ENCODE measurements at regions not wholly inside any gene's neighbourhood (a gene's known extent, or its start where the extent isn't known, plus 50 kb on each side); places are given as distances from the start of the nearest gene placed in this dataset.

DNA sequence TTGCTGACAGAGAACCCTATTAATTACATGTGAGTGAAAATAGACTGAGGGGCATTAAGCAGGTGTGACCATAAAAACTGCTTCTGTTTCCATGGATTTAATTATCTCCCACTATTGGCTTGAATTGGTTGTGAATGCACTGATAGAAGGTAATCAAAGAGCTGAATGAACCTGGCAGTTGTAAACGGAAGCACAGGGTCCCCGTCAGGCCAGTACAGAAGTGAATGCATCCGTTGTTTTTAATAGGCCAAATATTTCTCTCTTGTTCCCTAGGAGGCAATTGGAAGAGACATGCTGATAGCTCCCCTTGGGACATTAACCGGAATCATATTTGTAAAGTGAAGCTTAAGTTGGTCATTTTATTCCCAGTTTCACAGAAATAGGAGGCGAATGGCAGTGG lies 147.0 kb downstream of the CAVIN4 start:
- Mint-ChIP-seq H3K27ac (no peak overlapping the region), H3K9me3 (no peaks in the 10 kb centered on the region), H3K27me3 (ENCODE audit: low read depth) (no peaks in the 10 kb centered on the region), H3K4me1 (peaks cover 5% of the 10 kb centered on the region), H3K36me3 (no peaks in the 10 kb centered on the region), H3K4me3 (no peak overlapping the region)
- POLR2A ChIA-PET = no interaction called here
- ATAC-seq = no peak
- CTCF ChIA-PET = interaction anchor here (1.7 kb wide), 1 partner anchor 587 kb away, joined by 4 read pairs; no protein-coding TSS in a partner anchor
- DNase-seq (ENCODE audit: low spot score) = no peak
- TF ChIP-seq AR (CRISPR knock-in tag; IDR thresholded peaks at IDR 0.05) = no peak
- TF ChIP-seq, protein P1, sequence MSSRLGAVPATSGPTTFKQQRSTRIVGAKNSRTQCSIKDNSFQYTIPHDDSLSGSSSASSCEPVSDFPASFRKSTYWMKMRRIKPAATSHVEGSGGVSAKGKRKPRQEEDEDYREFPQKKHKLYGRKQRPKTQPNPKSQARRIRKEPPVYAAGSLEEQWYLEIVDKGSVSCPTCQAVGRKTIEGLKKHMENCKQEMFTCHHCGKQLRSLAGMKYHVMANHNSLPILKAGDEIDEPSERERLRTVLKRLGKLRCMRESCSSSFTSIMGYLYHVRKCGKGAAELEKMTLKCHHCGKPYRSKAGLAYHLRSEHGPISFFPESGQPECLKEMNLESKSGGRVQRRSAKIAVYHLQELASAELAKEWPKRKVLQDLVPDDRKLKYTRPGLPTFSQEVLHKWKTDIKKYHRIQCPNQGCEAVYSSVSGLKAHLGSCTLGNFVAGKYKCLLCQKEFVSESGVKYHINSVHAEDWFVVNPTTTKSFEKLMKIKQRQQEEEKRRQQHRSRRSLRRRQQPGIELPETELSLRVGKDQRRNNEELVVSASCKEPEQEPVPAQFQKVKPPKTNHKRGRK (CRISPR knock-in tag; IDR thresholded peaks at IDR 0.05; ENCODE audit: borderline replicate concordance) = no peak
- TF ChIP-seq NR3C1 (CRISPR knock-in tag; conservative IDR thresholded peaks at IDR 0.05; ENCODE audit: low read depth) = no peak
- no peak for TF ChIP-seq JUN (CRISPR knock-in tag; IDR thresholded peaks at IDR 0.05)
- no peak for TF ChIP-seq PREB (CRISPR knock-in tag; IDR thresholded peaks at IDR 0.05; ENCODE audit: borderline replicate concordance)
- no peak for TF ChIP-seq EMX1 (CRISPR knock-in tag; IDR thresholded peaks at IDR 0.05)
- no peak for TF ChIP-seq RELA (CRISPR knock-in tag; IDR thresholded peaks at IDR 0.05; ENCODE audit: borderline replicate concordance)
- TF ChIP-seq ZNF138 (CRISPR knock-in tag; conservative IDR thresholded peaks at IDR 0.05) = no peak
- TF ChIP-seq, protein P2, sequence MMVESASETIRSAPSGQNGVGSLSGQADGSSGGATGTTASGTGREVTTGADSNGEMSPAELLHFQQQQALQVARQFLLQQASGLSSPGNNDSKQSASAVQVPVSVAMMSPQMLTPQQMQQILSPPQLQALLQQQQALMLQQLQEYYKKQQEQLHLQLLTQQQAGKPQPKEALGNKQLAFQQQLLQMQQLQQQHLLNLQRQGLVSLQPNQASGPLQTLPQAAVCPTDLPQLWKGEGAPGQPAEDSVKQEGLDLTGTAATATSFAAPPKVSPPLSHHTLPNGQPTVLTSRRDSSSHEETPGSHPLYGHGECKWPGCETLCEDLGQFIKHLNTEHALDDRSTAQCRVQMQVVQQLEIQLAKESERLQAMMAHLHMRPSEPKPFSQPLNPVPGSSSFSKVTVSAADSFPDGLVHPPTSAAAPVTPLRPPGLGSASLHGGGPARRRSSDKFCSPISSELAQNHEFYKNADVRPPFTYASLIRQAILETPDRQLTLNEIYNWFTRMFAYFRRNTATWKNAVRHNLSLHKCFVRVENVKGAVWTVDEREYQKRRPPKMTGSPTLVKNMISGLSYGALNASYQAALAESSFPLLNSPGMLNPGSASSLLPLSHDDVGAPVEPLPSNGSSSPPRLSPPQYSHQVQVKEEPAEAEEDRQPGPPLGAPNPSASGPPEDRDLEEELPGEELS (CRISPR knock-in tag; IDR thresholded peaks at IDR 0.05) = no peak
- TF ChIP-seq, protein P3, sequence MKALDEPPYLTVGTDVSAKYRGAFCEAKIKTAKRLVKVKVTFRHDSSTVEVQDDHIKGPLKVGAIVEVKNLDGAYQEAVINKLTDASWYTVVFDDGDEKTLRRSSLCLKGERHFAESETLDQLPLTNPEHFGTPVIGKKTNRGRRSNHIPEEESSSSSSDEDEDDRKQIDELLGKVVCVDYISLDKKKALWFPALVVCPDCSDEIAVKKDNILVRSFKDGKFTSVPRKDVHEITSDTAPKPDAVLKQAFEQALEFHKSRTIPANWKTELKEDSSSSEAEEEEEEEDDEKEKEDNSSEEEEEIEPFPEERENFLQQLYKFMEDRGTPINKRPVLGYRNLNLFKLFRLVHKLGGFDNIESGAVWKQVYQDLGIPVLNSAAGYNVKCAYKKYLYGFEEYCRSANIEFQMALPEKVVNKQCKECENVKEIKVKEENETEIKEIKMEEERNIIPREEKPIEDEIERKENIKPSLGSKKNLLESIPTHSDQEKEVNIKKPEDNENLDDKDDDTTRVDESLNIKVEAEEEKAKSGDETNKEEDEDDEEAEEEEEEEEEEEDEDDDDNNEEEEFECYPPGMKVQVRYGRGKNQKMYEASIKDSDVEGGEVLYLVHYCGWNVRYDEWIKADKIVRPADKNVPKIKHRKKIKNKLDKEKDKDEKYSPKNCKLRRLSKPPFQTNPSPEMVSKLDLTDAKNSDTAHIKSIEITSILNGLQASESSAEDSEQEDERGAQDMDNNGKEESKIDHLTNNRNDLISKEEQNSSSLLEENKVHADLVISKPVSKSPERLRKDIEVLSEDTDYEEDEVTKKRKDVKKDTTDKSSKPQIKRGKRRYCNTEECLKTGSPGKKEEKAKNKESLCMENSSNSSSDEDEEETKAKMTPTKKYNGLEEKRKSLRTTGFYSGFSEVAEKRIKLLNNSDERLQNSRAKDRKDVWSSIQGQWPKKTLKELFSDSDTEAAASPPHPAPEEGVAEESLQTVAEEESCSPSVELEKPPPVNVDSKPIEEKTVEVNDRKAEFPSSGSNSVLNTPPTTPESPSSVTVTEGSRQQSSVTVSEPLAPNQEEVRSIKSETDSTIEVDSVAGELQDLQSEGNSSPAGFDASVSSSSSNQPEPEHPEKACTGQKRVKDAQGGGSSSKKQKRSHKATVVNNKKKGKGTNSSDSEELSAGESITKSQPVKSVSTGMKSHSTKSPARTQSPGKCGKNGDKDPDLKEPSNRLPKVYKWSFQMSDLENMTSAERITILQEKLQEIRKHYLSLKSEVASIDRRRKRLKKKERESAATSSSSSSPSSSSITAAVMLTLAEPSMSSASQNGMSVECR (CRISPR knock-in tag; IDR thresholded peaks at IDR 0.05; ENCODE audit: borderline replicate concordance) = no peak
- no peak for TF ChIP-seq FOXP1 (CRISPR knock-in tag; IDR thresholded peaks at IDR 0.05; ENCODE audit: borderline replicate concordance)
- TF ChIP-seq, protein P4, sequence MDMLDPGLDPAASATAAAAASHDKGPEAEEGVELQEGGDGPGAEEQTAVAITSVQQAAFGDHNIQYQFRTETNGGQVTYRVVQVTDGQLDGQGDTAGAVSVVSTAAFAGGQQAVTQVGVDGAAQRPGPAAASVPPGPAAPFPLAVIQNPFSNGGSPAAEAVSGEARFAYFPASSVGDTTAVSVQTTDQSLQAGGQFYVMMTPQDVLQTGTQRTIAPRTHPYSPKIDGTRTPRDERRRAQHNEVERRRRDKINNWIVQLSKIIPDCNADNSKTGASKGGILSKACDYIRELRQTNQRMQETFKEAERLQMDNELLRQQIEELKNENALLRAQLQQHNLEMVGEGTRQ (CRISPR knock-in tag; IDR thresholded peaks at IDR 0.05) = no peak
- no peak for TF ChIP-seq MXD4 (CRISPR knock-in tag; IDR thresholded peaks at IDR 0.05; ENCODE audit: borderline replicate concordance)
- TF ChIP-seq ETV6 (CRISPR knock-in tag; IDR thresholded peaks at IDR 0.05) = no peak
- TF ChIP-seq, protein P5, sequence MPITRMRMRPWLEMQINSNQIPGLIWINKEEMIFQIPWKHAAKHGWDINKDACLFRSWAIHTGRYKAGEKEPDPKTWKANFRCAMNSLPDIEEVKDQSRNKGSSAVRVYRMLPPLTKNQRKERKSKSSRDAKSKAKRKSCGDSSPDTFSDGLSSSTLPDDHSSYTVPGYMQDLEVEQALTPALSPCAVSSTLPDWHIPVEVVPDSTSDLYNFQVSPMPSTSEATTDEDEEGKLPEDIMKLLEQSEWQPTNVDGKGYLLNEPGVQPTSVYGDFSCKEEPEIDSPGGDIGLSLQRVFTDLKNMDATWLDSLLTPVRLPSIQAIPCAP (CRISPR knock-in tag; IDR thresholded peaks at IDR 0.05) = no peak
- no peak for TF ChIP-seq AFF4 (CRISPR knock-in tag; IDR thresholded peaks at IDR 0.05; ENCODE audit: borderline replicate concordance)
- no peak for TF ChIP-seq NR2C2 (CRISPR knock-in tag; IDR thresholded peaks at IDR 0.05)
- no peak for TF ChIP-seq USF1 (CRISPR knock-in tag; IDR thresholded peaks at IDR 0.05)
- TF ChIP-seq CREM (CRISPR knock-in tag; IDR thresholded peaks at IDR 0.05) = no peak

Measured in WTC11 (cell line).